ENCODE measurements at regions not wholly inside any gene's neighbourhood (a gene's known extent, or its start where the extent isn't known, plus 50 kb on each side); places are given as distances from the start of the nearest gene placed in this dataset.

DNA sequence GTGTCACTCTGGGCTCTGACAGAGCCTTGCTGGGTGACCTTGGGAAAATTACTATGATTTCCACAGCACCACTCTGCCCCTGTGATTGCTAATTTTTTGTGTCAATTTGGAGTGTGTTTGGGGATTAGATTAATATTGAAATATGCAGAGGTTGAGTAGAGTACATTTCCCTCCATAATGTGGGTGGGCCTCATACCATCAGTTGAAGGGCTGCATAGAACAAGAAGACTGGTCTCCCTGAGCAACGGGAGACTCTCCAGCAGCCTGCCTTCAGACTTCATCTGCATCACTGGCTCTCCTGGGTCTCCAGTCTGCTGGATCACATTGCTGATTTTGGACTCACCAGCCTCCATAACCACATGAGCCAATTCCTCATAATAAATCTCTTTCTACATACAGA lies 313.7 kb downstream of the TNS1 start:
- TF ChIP-seq, protein P1, sequence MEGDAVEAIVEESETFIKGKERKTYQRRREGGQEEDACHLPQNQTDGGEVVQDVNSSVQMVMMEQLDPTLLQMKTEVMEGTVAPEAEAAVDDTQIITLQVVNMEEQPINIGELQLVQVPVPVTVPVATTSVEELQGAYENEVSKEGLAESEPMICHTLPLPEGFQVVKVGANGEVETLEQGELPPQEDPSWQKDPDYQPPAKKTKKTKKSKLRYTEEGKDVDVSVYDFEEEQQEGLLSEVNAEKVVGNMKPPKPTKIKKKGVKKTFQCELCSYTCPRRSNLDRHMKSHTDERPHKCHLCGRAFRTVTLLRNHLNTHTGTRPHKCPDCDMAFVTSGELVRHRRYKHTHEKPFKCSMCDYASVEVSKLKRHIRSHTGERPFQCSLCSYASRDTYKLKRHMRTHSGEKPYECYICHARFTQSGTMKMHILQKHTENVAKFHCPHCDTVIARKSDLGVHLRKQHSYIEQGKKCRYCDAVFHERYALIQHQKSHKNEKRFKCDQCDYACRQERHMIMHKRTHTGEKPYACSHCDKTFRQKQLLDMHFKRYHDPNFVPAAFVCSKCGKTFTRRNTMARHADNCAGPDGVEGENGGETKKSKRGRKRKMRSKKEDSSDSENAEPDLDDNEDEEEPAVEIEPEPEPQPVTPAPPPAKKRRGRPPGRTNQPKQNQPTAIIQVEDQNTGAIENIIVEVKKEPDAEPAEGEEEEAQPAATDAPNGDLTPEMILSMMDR (IDR thresholded peaks at IDR 0.05; ENCODE audit: low read depth, low read length): no peak
- TF ChIP-seq POLR2A (IDR thresholded peaks at IDR 0.05; ENCODE audit: extremely low read depth, insufficient read length) (no peak), MYC (IDR thresholded peaks at IDR 0.05; ENCODE audit: low read depth, low read length) (no peak)
- TF ChIP-seq, protein P2, sequence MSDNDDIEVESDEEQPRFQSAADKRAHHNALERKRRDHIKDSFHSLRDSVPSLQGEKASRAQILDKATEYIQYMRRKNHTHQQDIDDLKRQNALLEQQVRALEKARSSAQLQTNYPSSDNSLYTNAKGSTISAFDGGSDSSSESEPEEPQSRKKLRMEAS (IDR thresholded peaks at IDR 0.05; ENCODE audit: low read depth, low read length): no peak

Measured in NB4 (cell line).